ENCODE measurements at regions not wholly inside any gene's neighbourhood (a gene's known extent, or its start where the extent isn't known, plus 50 kb on each side); places are given as distances from the start of the nearest gene placed in this dataset.
"Not testable (repeated sequence)": the region's sequence is repeated elsewhere in the genome, so short reads cannot be mapped to it uniquely, and the experiment has no call there.

GRCh38 chr16:48999508-48999907 is 282.1 kb downstream of the CBLN1 start:
- no peak for DNase-seq (ENCODE audit: low read depth in 2 of 2)

- no peak for DNase-seq (ENCODE audit: low read depth in 2 of 2)
These were observed 282.6 kb downstream of the CBLN1 start for GRCh38 chr16:48999044-48999443.

DNA sequence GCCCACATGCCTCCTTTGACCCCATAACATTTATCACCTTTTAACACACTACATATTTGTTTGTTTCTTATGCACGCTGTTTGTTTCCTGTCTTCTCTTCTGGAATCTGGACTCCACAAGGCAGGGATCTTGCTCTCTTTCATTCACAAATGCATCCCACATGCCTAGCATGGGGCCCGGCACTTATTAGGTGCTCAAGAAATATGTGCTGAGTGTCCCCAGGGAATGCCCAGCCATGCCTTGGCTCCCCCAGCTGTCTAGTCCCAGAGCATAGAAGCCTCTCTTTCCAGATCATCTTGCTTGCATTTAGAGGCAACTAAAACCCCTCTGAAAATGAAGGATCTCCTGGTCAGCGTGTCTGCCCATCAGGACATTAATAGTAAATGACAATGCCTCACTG is 283.7 kb downstream of the CBLN1 start:
- no peak for DNase-seq (ENCODE audit: low read depth in 2 of 2)

DNA sequence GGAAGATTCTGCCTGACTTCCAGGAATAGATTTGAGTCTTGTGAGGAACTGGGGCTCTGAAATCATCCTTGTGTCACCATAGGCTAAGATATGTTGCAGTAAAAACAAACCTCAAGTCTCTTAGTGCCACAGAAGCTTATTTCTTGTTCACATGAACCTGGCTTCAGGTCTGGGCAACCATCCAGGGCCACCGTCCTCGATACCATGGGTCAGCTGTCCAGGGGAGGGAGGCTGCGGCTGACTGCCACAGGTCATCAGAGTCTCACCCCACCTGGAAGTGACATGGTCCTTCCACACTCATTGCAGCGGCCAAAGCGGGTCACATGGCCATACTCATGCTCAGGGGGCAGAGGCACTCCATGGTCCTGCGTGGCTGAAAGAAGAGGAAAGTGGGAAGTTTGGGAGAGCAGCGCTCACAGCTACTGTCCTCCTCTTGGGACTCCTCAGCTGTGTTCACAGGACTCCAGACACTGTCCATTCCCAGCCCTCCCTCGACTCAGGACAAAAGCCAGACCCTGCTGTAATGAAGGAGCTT is 284.5 kb downstream of the CBLN1 start:
- no peak for DNase-seq (ENCODE audit: low read depth in 2 of 2)

DNA sequence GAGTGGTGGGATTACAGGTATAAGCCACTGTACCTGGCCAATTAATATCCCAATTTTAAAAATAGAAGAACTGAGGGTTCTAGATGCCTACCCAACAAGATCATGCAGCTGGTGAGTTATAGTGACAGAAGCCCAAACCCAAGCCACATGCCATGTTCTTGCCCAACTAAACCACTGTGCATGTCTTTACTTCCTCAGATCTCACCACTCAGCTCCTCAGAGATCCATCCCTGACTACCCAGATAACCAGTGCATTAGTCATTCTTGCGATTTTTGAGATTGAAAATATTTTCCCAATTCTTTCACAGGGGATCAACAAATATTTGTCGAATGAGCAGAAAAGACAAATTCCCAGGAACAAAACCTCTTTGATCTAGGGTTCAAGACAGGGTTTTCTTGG is 303.1 kb downstream of the CBLN1 start:
- no peak for DNase-seq (ENCODE audit: low read depth in 2 of 2)

- DNase-seq (ENCODE audit: low read depth in 2 of 2) = no peak
These were observed 309.4 kb downstream of the CBLN1 start for GRCh38 chr16:48972236-48972635.

- DNase-seq (ENCODE audit: low read depth in 2 of 2) = no peak
These were observed 310.0 kb downstream of the CBLN1 start for GRCh38 chr16:48971571-48972077.

DNA sequence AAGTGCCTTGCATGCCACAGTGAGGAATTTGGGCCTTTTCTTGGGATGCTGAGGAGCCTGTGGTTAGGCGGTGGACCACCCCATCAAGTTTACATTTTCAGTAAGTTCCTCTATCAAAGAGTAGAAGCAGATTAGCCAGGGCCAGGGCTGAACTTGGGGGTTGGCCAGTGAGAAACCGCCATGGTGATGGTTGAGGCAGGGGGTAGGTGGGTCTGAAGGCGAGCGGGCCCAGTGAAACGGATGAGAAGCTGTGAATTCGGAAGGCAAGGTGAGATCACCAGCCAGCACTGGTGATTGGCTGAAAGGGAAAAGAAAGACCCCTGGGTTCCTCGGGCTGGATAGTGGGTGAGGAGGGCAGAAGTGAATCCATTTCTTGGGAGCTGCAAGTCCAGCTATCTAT is 311.4 kb downstream of the CBLN1 start:
- no peak for DNase-seq (ENCODE audit: low read depth in 2 of 2)

- no peak for DNase-seq (ENCODE audit: low read depth in 2 of 2)
These were observed 312.0 kb downstream of the CBLN1 start for GRCh38 chr16:48969611-48970010.

DNA sequence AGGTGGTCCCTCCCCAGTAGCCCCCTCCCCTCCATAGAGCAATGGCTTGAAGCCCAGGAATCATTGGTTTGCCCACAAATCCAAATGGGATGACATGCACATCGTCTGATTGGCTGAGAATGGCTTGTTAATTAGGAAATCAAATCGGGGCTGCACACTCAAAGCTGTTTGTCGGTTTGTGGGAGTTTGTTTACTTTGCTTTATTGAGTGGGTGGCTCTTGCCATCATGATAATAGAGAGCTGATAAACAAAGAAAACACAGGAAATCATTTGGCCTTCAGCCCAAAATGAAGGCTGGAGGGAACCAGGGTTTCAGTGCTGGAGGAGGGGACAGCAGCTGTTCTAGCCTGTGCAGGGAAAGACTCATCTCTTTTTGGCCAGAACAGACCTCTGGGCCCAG is 316.3 kb downstream of the CBLN1 start:
- no peak for DNase-seq (ENCODE audit: low read depth in 2 of 2)

DNA sequence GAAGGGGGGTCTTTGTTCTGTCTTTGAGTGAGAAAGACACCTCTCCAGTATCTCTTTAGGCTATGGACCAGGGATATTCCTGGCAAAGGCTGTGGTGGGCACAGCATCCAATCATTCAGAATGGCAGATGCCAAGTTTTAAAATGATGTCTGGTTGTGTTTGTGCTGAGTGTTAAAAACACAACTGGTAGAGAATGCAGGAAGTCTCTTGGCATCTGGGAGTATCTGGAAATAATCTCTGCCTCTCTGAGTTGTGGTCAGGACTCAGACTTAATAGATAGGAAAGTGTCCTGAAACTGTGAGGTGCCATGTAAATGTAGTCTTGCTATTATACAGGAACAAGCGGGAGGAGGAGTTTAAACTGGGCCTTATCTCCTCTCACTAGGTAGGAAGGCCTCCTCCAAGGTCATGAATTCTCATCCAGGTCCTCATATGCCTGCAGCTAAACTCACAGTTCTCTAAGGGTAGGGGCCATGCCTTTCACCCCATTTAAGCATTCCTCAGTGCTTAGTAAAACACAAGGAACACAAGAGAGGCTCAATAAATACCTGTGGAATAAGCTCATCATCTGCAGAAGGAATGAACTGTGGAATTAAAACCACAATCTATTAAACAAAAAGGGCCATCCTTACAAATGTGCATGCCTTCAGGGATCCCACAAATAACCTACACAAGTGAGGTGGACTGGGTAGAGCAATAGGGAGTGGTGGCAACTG is 317.6 kb downstream of the CBLN1 start:
- no peak for DNase-seq (ENCODE audit: low read depth in 2 of 2)

DNA sequence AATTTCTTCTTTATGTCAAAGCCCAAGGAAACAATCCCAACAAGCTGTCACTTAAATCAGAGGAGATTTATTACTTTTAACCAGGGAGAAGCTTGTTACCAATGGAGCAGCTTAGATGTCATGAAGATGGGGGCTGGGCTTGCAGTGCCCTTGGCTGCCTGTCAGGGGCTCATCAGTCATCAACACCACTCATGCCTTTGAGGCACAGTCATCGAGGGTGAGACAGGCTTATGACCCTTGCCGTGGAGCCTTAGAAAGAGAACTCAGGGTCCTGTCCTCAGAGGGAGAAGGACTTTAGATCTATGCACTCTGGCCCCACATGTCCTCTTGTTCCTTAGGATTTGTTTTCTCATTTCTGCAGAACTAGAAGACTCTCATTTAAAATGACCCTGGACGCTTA is 318.3 kb downstream of the CBLN1 start:
- no peak for DNase-seq (ENCODE audit: low read depth in 2 of 2)

- DNase-seq (ENCODE audit: low read depth in 2 of 2) = no peak
These were observed 320.1 kb downstream of the CBLN1 start for GRCh38 chr16:48961546-48961945.

DNA sequence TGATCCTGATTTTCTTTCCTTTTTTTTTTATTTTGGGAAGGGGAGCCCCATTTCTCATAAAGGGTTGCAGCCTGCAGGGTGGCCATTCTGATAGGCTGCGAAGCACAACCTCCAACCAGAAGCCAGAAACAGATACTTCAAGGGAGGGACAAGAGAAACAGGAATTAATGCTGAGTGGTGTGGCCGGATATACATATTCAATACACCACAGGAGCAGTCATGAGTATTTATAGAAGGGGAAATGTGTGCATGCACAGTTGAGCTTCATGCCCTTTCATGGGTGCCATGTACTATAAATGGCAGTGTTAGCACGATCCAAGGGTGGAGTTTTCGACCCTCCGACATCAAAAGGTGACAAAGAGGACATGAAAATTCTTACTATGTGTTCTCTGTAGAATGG is 320.8 kb downstream of the CBLN1 start:
- no peak for DNase-seq (ENCODE audit: low read depth in 2 of 2)

DNA sequence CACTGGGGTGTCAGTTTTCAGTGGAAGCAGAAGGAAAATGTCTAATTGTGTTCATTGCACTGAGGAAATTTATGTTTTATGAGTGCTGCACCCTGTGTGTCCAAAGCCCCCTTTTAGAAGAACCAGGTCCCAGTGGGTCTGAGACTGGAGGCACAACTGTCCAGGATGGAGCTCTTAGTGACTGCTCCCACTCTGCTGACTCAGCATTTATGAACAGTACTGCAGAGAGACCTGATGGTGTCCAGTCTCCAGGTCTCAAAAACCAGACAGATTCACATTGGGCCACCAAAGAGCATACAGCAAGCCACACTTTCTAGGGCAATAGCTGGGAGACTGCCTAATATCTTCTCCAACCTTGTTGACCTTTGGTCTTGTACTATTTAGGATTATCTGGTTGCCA is 321.9 kb downstream of the CBLN1 start:
- DNase-seq (ENCODE audit: low read depth in 2 of 2) = no peak

DNA sequence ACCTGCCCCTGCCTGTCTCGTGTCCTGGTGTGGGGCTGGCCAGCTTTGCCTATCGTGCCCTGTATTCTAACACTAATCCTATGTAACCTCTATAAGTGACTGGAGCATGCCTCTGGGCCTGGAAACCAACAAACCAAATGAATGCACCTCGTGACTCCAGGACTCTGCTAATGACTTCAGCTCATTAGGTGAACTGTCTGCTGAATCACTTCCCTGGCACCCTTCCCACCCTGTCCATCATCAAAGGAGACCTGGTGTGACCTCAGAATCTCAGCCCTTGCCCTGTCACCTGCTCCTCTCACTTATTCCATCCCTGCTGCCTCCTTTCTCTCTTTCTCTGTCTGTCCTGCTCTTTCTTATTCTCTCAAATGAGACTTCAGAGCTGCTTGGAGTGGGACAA is 322.4 kb downstream of the CBLN1 start:
- no peak for DNase-seq (ENCODE audit: low read depth in 2 of 2)

DNA sequence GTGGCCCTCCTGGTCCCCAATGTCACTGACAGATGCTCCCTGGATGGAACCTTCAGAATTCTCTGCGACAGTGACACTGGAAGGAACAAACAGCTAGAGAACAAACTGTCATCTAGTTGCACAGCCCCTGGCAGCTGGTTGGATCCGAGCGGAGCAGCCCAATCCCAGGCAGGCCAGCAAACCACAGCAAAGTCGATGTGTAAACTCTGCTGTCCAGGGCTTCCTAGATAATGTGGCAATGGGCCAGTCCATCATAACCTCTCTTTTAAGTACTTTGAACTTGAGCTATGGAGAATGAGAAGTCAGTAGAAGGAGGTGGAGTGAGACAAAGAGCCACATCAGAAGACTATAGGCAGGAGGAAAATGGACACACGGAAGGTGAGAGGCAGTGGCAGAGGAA is 323.0 kb downstream of the CBLN1 start:
- DNase-seq (ENCODE audit: low read depth in 2 of 2) = no peak

DNA sequence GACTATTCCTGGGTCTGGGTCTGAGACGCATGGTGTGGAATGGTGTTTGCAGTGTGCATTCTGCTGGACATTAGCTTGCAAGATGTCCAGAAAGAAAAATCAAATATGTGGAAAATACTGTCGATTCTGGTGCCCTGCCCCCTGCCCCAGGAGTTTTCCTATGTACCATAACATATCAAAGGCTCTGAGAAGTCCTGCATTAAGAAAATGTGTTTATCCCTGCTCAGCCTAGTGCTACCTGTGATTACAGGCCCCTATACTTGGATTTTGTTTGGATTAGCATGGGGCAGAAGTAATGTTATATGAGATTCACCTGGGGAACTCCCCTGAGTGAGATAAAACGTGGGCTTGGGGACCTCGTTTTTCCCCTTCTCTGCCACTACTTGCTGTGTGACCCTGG is 325.0 kb downstream of the CBLN1 start:
- DNase-seq (ENCODE audit: low read depth in 2 of 2) = no peak

GRCh38 chr16:48955837-48956236 is 325.8 kb downstream of the CBLN1 start:
- no peak for DNase-seq (ENCODE audit: low read depth in 2 of 2)

DNA sequence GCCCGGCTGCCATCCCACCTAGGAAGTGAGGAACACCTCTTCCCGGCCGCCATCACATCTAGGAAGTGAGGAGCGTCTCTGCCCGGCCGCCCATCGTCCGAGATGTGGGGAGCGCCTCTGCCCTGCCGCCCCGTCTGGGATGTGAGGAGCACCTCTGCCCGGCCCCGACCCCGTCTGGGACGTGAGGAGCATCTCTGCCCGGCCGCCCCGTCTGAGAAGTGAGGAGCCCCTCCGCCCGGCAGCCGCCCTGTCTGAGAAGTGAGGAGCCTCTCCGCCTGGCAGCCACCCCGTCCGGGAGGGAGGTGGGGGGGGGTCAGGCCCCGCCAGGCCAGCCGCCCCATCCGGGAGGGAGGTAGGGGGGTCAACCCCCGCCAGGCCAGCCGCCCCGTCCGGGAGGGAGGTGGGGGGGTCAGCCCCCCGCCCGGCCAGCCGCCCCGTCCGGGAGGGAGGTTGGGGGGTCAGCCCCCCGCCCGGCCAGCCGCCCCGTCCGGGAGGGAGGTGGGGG is 330.0 kb downstream of the CBLN1 start:
- not testable (repeated sequence) for DNase-seq (ENCODE audit: low read depth in 2 of 2)

- no peak for DNase-seq (ENCODE audit: low read depth in 2 of 2)
These were observed 331.5 kb downstream of the CBLN1 start for GRCh38 chr16:48950184-48950583.

- no peak for DNase-seq (ENCODE audit: low read depth in 2 of 2)
These were observed 332.0 kb downstream of the CBLN1 start for GRCh38 chr16:48949636-48950035.

DNA sequence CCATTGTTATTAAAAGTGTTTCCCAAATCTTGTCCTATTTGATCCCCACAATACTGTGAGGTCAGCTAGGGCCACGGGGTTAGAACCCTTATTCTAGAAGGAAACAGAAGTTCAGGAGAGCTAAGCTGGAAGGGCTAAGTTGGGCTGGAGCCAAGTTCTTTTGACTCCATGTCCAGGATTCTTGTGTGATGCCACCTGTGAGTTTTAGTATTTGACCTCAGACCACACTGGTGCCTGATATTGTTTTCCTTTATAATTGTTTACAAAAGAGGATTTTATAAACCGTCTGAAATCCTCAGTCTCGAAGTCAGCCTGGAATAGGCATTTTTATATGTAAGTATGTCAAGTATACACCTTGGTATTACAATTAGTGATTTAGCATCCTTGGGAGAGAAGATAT is 332.7 kb downstream of the CBLN1 start:
- DNase-seq (ENCODE audit: low read depth in 2 of 2) = no peak

- DNase-seq (ENCODE audit: low read depth in 2 of 2) = no peak
These were observed 334.3 kb downstream of the CBLN1 start for GRCh38 chr16:48947371-48947713.

Data from stimulated activated CD4-positive, alpha-beta T cell treated with anti-CD3 and anti-CD28 coated beads, Interleukin-15, amount 100 ng/mL, for 48 hours (primary cell).